Stimulated activated CD8-positive, alpha-beta memory T cell treated with anti-CD3 and anti-CD28 coated beads, Interleukin-7, amount 100 ng/mL, for 4 hours (primary cell): ENCODE measurements at regions not wholly inside any gene's neighbourhood (a gene's known extent, or its start where the extent isn't known, plus 50 kb on each side); places are given as distances from the start of the nearest gene placed in this dataset.
"Not testable (repeated sequence)": the region's sequence is repeated elsewhere in the genome, so short reads cannot be mapped to it uniquely, and the experiment has no call there.

Source experiments
- DNase-seq, 2 donors: peaks; one replicate each; pipeline ENCODE4 v3.0.0-alpha.2; 2020; ENCODE audit warnings: low read depth in 2 of 2

GRCh38 chr21:39082656-39083376 is 100.4 kb downstream of the PSMG1 start:
- DNase-seq: no peak

GRCh38 chr21:39080366-39080765 is 102.9 kb downstream of the PSMG1 start:
- DNase-seq: no peak

- DNase-seq: no peak
These were observed 103.6 kb downstream of the PSMG1 start for GRCh38 chr21:39079617-39080016.

- no peak for DNase-seq
These were observed 104.8 kb downstream of the PSMG1 start for GRCh38 chr21:39078322-39079065.

GRCh38 chr21:39077876-39078275 is 105.4 kb downstream of the PSMG1 start:
- DNase-seq: no peak

- DNase-seq: no peak
These were observed 108.7 kb downstream of the PSMG1 start for GRCh38 chr21:39074508-39074907.

GRCh38 chr21:39073717-39074116 is 109.5 kb downstream of the PSMG1 start:
- no peak for DNase-seq

- no peak for DNase-seq
These were observed 110.2 kb downstream of the PSMG1 start for GRCh38 chr21:39073063-39073462.

- DNase-seq: no peak
These were observed 110.8 kb downstream of the PSMG1 start for GRCh38 chr21:39072468-39072867.

GRCh38 chr21:39071623-39072214 is 111.5 kb downstream of the PSMG1 start:
- DNase-seq: no peak

- DNase-seq: not testable (repeated sequence)
These were observed 113.4 kb downstream of the PSMG1 start for GRCh38 chr21:39069856-39070255.

GRCh38 chr21:39066829-39067780 is 116.1 kb downstream of the PSMG1 start:
- DNase-seq: no peak

GRCh38 chr21:39065917-39066316 is 117.3 kb downstream of the PSMG1 start:
- DNase-seq: no peak

GRCh38 chr21:39064325-39065012 is 118.8 kb downstream of the PSMG1 start:
- no peak for DNase-seq

- no peak for DNase-seq
These were observed 119.7 kb downstream of the PSMG1 start for GRCh38 chr21:39063517-39063916.

- no peak for DNase-seq
These were observed 121.1 kb downstream of the PSMG1 start for GRCh38 chr21:39062196-39062595.

- no peak for DNase-seq
These were observed 121.5 kb downstream of the PSMG1 start for GRCh38 chr21:39061766-39062165.

- no peak for DNase-seq
These were observed 122.7 kb downstream of the PSMG1 start for GRCh38 chr21:39060485-39061083.

- no peak for DNase-seq
These were observed 126.1 kb downstream of the PSMG1 start for GRCh38 chr21:39057121-39057520.

- no peak for DNase-seq
These were observed 126.6 kb downstream of the PSMG1 start for GRCh38 chr21:39056636-39057035.
